GM12865 (cell line): ENCODE measurements at regions not wholly inside any gene's neighbourhood (a gene's known extent, or its start where the extent isn't known, plus 50 kb on each side); places are given as distances from the start of the nearest gene placed in this dataset.
"Not testable (repeated sequence)": the region's sequence is repeated elsewhere in the genome, so short reads cannot be mapped to it uniquely, and the experiment has no call there.

Source experiments
- DNase-seq: peaks from one replicate; pipeline ENCODE4 v3.0.0; 2010; ENCODE audit warnings: low read depth
- H3K4me3 ChIP-seq: 2 replicates; pipeline ENCODE4 v1.5.1; 2011; ENCODE audit warnings: mild to moderate bottlenecking, low read depth, low read length, control low read depth
- TF ChIP-seq, protein P1 (sequence below): IDR thresholded peaks from 2 replicates; pipeline ENCODE4 v1.5.1; 2011; ENCODE audit warnings: low read length, control low read depth, low read depth, inconsistent platforms; ENCODE audit not compliant: insufficient read depth; ENCODE audit errors: missing control alignments

- TF ChIP-seq, protein P1, sequence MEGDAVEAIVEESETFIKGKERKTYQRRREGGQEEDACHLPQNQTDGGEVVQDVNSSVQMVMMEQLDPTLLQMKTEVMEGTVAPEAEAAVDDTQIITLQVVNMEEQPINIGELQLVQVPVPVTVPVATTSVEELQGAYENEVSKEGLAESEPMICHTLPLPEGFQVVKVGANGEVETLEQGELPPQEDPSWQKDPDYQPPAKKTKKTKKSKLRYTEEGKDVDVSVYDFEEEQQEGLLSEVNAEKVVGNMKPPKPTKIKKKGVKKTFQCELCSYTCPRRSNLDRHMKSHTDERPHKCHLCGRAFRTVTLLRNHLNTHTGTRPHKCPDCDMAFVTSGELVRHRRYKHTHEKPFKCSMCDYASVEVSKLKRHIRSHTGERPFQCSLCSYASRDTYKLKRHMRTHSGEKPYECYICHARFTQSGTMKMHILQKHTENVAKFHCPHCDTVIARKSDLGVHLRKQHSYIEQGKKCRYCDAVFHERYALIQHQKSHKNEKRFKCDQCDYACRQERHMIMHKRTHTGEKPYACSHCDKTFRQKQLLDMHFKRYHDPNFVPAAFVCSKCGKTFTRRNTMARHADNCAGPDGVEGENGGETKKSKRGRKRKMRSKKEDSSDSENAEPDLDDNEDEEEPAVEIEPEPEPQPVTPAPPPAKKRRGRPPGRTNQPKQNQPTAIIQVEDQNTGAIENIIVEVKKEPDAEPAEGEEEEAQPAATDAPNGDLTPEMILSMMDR = no peak
- H3K4me3 ChIP-seq = no peak overlapping the region
- DNase-seq = no peak
These were observed 374.6 kb downstream of the GLRX3 start for GRCh38 chr10:130510755-130511154.

DNA sequence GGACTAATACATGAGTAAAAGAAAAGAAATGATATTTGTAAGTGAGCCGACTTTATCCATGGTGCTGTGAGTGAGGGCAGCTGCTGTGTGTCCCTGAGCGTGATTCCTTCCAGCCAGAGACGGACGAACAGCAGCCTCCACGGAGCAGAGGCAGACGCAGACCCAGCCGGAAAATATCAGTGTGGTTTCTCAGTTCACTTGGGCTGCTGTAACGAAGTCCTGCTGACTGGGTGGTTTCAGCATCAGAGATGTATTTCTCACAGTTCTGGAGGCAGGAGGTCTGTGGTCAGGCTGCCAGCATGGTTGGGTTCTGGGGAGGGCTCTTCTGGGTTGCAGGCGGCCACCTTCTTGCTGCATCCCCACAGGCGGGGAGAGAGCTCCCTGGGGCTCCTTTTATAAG is 375.6 kb downstream of the GLRX3 start:
- DNase-seq = no peak
- TF ChIP-seq, protein P1 = no peak
- no peak overlapping the region for H3K4me3 ChIP-seq

DNA sequence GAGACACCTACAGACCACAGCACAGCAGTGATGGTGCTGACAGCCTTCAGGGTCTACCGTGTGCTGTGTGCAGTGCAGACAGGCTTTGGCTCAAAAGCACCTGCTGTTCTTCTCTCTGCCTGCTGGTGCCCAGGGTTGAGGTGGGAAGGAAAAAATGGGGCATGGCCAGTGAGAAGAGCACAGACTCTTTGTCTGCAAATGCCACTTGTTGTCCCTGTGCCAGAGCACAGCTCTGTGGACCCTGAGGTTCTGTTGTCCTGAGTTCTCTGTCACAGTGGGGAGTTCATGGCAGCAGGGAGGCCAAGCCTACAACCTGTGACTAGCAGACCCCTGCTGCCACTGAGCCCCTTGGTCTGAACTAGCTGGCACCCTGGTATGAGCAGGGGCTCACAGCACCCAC is 376.7 kb downstream of the GLRX3 start:
- DNase-seq = no peak
- no peak overlapping the region for H3K4me3 ChIP-seq
- TF ChIP-seq, protein P1 = no peak

DNA sequence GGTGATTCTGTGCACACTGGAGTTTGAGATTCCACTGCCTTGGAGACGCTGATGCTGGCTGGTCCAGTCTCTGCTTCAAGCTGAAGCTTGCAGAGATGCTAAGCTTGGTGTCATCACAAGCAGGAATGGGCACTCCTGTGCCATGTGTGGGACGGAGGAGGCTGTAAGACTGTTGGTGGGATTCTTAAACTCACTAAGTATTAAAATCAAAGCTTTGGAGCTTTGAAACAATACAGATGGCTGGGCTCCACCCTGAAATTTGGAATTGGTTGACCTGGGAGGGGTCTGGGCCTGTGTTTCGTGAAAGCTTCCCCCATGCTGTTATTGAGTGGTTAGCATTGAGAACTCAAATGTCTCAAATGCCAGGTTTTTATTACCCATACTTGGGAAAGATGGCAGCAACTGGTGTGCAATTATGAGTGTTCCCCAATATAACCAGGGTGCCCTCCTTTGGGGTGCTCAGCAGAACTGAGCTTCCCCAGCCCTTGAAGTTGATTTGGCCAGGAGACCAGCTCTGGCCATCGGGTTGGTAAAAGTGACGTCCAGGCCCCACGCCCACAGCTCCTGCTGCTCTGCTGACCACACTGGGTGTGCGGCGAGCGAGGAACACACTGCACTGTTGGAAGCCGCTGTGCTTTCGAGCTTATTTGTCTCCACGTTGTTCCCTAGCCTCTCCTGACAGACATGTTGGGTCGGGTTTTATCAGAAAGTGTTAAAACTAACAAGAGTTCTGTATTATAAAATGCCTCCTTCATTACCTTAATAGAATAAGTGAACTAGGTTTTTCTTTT is 377.7 kb downstream of the GLRX3 start:
- no peak overlapping the region for H3K4me3 ChIP-seq
- no peak for DNase-seq
- TF ChIP-seq, protein P1 = no peak

DNA sequence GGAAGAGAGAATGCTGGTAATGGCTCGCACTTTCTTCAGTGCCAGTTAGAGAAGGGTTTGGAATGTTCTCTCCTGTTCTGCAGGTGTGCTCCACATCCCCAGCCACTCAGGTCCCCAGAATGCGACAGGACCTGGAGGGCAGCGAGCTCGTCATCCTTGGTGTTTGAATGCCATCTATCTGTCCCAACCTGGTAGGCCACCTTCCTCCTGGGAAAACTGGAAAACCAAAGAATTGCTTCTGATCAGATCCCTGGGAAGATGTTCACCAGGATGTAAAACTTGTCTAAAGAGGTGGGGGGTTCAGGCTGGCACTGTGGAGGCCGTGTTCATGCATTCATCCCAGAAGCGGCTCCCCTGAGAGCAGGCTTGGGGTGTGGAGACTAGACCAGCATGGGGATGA is 379.5 kb downstream of the GLRX3 start:
- DNase-seq = no peak
- TF ChIP-seq, protein P1 = no peak
- no peak overlapping the region for H3K4me3 ChIP-seq

DNA sequence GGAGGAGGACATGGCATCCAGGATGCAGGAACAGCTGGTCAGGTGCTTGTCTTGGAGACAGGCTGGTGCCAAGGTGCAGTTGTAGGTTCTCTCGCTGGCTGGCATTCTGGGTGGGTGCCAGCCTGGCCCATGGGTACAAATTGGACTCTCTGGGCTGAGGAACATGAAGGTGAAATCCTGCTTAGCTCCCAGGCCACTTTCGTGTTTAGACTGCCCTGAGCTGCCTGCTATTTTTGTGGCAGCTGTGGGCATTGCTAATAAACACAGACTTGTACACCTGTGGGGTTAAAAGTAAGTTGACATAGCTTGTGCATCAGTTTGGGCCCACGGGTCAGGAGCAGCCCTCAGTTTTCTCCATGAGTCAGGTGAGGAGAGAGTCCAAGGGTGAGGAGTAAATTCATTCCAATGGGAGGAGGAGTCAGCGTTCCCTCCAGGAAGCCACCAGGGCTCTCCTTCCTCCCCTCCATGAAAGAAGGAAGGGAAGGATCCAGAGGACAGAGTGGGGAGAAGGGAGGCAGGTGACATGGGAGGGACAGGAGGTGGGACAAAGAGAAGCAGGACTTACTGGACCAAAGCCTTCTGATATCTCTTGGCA is 380.0 kb downstream of the GLRX3 start:
- no peak overlapping the region for H3K4me3 ChIP-seq
- no peak for DNase-seq
- TF ChIP-seq, protein P1 = no peak

GRCh38 chr10:130518921-130519320 is 382.7 kb downstream of the GLRX3 start:
- not testable (repeated sequence) for DNase-seq, H3K4me3 ChIP-seq
